Endodermal cell (in vitro differentiated cells): ENCODE measurements at regions not wholly inside any gene's neighbourhood (a gene's known extent, or its start where the extent isn't known, plus 50 kb on each side); places are given as distances from the start of the nearest gene placed in this dataset.

Experiments
- DNase-seq: peaks from one replicate; pipeline ENCODE4 v3.0.0-alpha.2; 2017
- H3K27ac ChIP-seq: 2 replicates; pipeline ENCODE4 v1.5.1; 2013; ENCODE audit warnings: mild to moderate bottlenecking, low read depth, low read length, moderate library complexity
- H3K27me3 ChIP-seq: 2 replicates; pipeline ENCODE4 v1.6.1; 2013; ENCODE audit warnings: mild to moderate bottlenecking, low read length, moderate library complexity; ENCODE audit not compliant: insufficient read depth, control insufficient read depth, poor library complexity, severe bottlenecking
- H3K36me3 ChIP-seq: 2 replicates; pipeline ENCODE4 v1.7.0; 2013; ENCODE audit warnings: mild to moderate bottlenecking, low read length, moderate library complexity; ENCODE audit not compliant: control insufficient read depth, insufficient read depth
- H3K4me1 ChIP-seq: one replicate; pipeline ENCODE4 v1.7.0; 2013; ENCODE audit warnings: low read length; ENCODE audit not compliant: control insufficient read depth, insufficient read depth
- H3K4me3 ChIP-seq: 2 replicates; pipeline ENCODE4 v1.5.1; 2013; ENCODE audit warnings: mild to moderate bottlenecking, low read length, moderate library complexity
- H3K9ac ChIP-seq: 2 replicates; pipeline ENCODE4 v1.6.1; 2013; ENCODE audit warnings: mild to moderate bottlenecking, low read length, moderate library complexity; ENCODE audit not compliant: poor library complexity, severe bottlenecking; ENCODE audit errors: extremely low read depth
- H3K9me3 ChIP-seq: 2 replicates; pipeline ENCODE4 v1.6.1; 2013; ENCODE audit warnings: mild to moderate bottlenecking, low read length, moderate library complexity; ENCODE audit not compliant: control insufficient read depth
- H3K27ac Mint-ChIP-seq: 2 replicates; pipeline ENCODE4 v1.8.0; 2020; ENCODE audit warnings: mixed read lengths
- H3K27me3 Mint-ChIP-seq: 2 replicates; pipeline ENCODE4 v1.8.0; 2021; ENCODE audit warnings: mild to moderate bottlenecking, mixed read lengths; ENCODE audit not compliant: insufficient read depth
- H3K36me3 Mint-ChIP-seq: 2 replicates; pipeline ENCODE4 v1.8.0; 2020; ENCODE audit warnings: low read depth, mixed read lengths
- H3K4me1 Mint-ChIP-seq: 2 replicates; pipeline ENCODE4 v1.8.0; 2020; ENCODE audit warnings: mixed read lengths
- H3K4me3 Mint-ChIP-seq: 2 replicates; pipeline ENCODE4 v1.8.0; 2020; ENCODE audit warnings: mild to moderate bottlenecking, moderate library complexity, mixed read lengths
- H3K9me3 Mint-ChIP-seq: 2 replicates; pipeline ENCODE4 v1.8.0; 2020; ENCODE audit warnings: mild to moderate bottlenecking, mixed read lengths
- WGBS, 2 experiments: methylation state at CpG; one replicate each; pipeline versions ENCODE4 v1.1.5 to v1.1.7; 2013; ENCODE audit warnings: missing lambda C conversion rate in 2 of 2, mixed read lengths in 1 of 2; ENCODE audit not compliant: insufficient coverage in 1 of 2, insufficient read length in 1 of 2; 5-methylcytosine and 5-hydroxymethylcytosine counted together
- TF ChIP-seq, protein P1 (sequence below): fragments of 200-600 bp; sonication (generic); conservative IDR thresholded peaks from 2 replicates; pipeline ENCODE4 v1.5.0; 2021; ENCODE audit warnings: antibody characterized with exemption, mild to moderate bottlenecking

DNA sequence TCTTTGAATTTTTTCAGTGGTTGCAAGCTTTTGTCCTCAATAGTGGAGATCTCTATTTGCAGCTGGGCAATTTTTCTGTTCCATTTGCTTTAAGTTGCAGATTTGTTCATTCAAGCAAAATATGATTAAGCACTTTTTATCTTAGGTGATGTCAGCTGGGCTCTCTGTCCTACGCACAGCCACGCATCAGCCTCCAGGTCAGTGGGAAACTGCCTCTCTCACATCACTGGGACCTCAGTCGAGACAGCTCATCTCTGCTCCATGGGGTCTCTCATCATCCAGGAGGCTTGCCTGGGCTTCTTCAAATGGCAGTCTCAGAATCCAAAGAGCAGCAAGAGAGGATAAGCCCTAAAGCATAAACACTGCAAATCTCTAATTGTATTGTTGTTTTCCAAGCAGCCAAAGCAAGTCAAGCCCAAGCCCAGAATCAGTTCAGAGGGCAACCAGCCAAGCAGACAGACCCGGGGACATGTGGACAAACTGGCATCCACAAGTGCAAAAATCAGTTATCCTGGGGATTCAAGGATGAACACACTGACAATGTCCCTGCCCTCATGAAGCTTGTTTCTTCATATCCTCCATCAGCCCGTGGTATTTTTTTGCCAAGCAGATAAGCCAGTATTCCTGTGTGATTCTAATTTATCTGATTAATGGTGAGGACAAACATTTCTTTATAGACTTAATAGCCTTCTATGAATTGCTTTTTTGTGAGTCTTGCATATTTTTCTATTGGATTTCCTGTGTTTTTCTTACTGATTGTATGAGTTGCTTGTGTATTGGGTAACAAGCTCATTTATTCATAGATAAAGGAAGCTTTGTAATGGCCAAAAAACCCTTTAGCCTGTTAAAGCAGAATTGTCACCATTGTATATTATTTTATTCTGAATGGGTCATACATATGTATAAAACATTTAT, 262.5 kb downstream of the GXYLT1 start:
- TF ChIP-seq, protein P1, sequence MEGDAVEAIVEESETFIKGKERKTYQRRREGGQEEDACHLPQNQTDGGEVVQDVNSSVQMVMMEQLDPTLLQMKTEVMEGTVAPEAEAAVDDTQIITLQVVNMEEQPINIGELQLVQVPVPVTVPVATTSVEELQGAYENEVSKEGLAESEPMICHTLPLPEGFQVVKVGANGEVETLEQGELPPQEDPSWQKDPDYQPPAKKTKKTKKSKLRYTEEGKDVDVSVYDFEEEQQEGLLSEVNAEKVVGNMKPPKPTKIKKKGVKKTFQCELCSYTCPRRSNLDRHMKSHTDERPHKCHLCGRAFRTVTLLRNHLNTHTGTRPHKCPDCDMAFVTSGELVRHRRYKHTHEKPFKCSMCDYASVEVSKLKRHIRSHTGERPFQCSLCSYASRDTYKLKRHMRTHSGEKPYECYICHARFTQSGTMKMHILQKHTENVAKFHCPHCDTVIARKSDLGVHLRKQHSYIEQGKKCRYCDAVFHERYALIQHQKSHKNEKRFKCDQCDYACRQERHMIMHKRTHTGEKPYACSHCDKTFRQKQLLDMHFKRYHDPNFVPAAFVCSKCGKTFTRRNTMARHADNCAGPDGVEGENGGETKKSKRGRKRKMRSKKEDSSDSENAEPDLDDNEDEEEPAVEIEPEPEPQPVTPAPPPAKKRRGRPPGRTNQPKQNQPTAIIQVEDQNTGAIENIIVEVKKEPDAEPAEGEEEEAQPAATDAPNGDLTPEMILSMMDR, result no peak
- H3K4me1 ChIP-seq, result no peaks in the 10 kb centered on the region
- no peak overlapping the region for H3K4me3 ChIP-seq
- no peak for DNase-seq
- Mint-ChIP-seq H3K27me3 (no peaks in the 10 kb centered on the region), H3K36me3 (no peaks in the 10 kb centered on the region), H3K4me1 (no peaks in the 10 kb centered on the region), H3K9me3 (no peaks in the 10 kb centered on the region), H3K27ac (no peak overlapping the region), H3K4me3 (no peak overlapping the region)
- 91 to 97% methylated on average over 4 to 5 of the region's 5 CpGs for WGBS, 2 experiments
- H3K27me3 ChIP-seq, result no peaks in the 10 kb centered on the region
- no peaks in the 10 kb centered on the region for H3K36me3 ChIP-seq
- no peaks in the 10 kb centered on the region for H3K9me3 ChIP-seq
- no peak overlapping the region for H3K9ac ChIP-seq
- H3K27ac ChIP-seq, result no peak overlapping the region

DNA sequence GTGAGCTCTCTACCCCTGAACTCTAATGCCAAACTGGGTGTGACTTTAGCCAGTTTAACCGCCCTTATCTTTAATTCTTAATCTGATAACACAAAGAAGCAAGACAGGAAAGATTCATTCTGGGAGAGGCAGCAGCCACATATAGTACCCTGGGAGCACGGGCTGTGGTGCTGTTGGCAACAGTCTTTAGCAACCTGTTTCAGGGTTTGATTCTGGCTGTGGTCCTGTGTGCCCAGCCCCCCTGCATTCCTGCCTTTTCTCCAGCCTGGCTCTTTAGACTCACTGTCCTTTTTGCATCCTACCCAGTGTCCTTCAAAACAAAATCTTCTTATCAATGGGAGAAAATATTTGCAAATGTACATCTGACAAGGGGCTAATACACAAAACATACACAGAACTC, 275.2 kb downstream of the GXYLT1 start:
- no peaks in the 10 kb centered on the region for H3K36me3 Mint-ChIP-seq
- no peak overlapping the region for H3K27ac Mint-ChIP-seq
- Histone ChIP-seq H3K27ac (no peak overlapping the region), H3K36me3 (no peaks in the 10 kb centered on the region), H3K9ac (no peak overlapping the region), H3K4me1 (no peaks in the 10 kb centered on the region), H3K4me3 (no peak overlapping the region), H3K9me3 (no peaks in the 10 kb centered on the region), H3K27me3 (no peaks in the 10 kb centered on the region)
- H3K27me3 Mint-ChIP-seq, result peaks cover 2% of the 10 kb centered on the region
- DNase-seq, result no peak
- TF ChIP-seq, protein P1, result no peak
- 43 to 59% methylated on average over 1 to 2 of the region's 2 CpGs for WGBS, 2 experiments
- peaks cover 18% of the 10 kb centered on the region for H3K9me3 Mint-ChIP-seq
- peaks cover 12% of the 10 kb centered on the region for H3K4me1 Mint-ChIP-seq
- no peak overlapping the region for H3K4me3 Mint-ChIP-seq

DNA sequence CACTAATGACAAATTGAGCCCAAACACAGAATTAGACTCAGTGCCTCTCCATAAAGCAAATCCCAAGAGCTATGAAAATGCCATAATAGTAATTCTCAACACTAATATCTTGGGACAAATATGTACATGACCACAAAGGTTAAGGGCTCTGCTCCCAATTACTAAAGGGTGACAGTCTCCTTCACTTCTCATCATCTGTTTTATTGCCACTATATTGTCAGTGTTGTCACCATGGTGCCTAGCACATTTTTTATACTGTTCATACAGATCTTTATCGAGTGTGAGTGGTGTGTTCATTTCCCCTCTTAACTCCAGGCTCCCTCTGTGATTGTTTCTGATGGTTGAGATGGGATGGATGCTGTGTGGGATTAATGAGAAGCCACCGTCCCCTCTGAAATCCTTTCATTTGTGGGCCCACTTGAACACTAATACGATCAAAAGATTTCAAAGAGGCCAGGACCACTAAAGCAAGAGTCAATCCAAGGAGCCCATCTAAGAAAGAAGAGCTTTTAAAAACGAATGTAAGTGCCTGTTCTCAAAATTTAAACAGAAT, 277.7 kb downstream of the GXYLT1 start:
- TF ChIP-seq, protein P1, result no peak
- no peak overlapping the region for H3K9ac ChIP-seq
- WGBS, 2 experiments, result 92 to 100% methylated on average over 1 to 4 of the region's 4 CpGs
- Mint-ChIP-seq H3K36me3 (no peaks in the 10 kb centered on the region), H3K27me3 (peaks cover 2% of the 10 kb centered on the region), H3K27ac (no peak overlapping the region), H3K9me3 (peaks cover 7% of the 10 kb centered on the region), H3K4me3 (no peak overlapping the region), H3K4me1 (peaks cover 12% of the 10 kb centered on the region)
- no peaks in the 10 kb centered on the region for H3K36me3 ChIP-seq
- H3K9me3 ChIP-seq, result no peaks in the 10 kb centered on the region
- H3K4me1 ChIP-seq, result no peaks in the 10 kb centered on the region
- H3K27ac ChIP-seq, result no peak overlapping the region
- H3K27me3 ChIP-seq, result no peaks in the 10 kb centered on the region
- DNase-seq, result no peak
- H3K4me3 ChIP-seq, result no peak overlapping the region
